Hepatocyte (in vitro differentiated cells): ENCODE measurements at regions not wholly inside any gene's neighbourhood (a gene's known extent, or its start where the extent isn't known, plus 50 kb on each side); places are given as distances from the start of the nearest gene placed in this dataset.

Source experiments
- CTCF ChIP-seq: fragments of 200-600 bp; sonication (generic); IDR thresholded peaks from 2 replicates; pipeline ENCODE4 v1.5.1; 2016; ENCODE audit warnings: antibody characterized with exemption, mild to moderate bottlenecking; ENCODE audit not compliant: poor library complexity
- EZH2 ChIP-seq: fragments of 200-600 bp; sonication (generic); IDR thresholded peaks from 2 replicates; pipeline ENCODE4 v1.6.1; 2016; ENCODE audit warnings: antibody characterized with exemption, mild to moderate bottlenecking, borderline replicate concordance
- EZH2phosphoT487 ChIP-seq: fragments of 200-600 bp; sonication (generic); IDR thresholded peaks from one replicate; pipeline ENCODE4 v1.6.1; 2018; ENCODE audit warnings: antibody characterized with exemption, mild to moderate bottlenecking, low read depth, moderate library complexity; ENCODE audit not compliant: unreplicated experiment, severe bottlenecking

GRCh38 chr3:194973366-194974000 is 287.8 kb downstream of the FAM43A start:
- TF ChIP-seq CTCF (no peak), EZH2 (no peak), EZH2phosphoT487 (no peak)
